Tibial nerve (tissue), 4 donors: ENCODE measurements at regions not wholly inside any gene's neighbourhood (a gene's known extent, or its start where the extent isn't known, plus 50 kb on each side); places are given as distances from the start of the nearest gene placed in this dataset.
"Not testable (repeated sequence)": the region's sequence is repeated elsewhere in the genome, so short reads cannot be mapped to it uniquely, and the experiment has no call there.

Experiments
- DNase-seq, 2 donors: peaks; one replicate each; pipeline ENCODE4 v3.0.0-alpha.2; 2019; ENCODE audit warnings: low spot score in 2 of 2
- H3K27ac ChIP-seq, 4 donors: fragments of 200-600 bp; sonication (generic) in 3 of 4; one replicate each; pipeline ENCODE4 v1.5.1; 2017 to 2019; ENCODE audit warnings: mild to moderate bottlenecking in 1 of 4
- H3K27me3 ChIP-seq, 2 donors: fragments of 200-600 bp; sonication (generic) in 1 of 2; one replicate each; pipeline versions ENCODE4 v1.5.1 to v1.6.0; 2017 to 2019
- H3K36me3 ChIP-seq, 3 donors: fragments of 200-600 bp; sonication (generic); one replicate each; pipeline ENCODE4 v1.5.1; 2018 to 2019
- H3K4me1 ChIP-seq, 4 donors: fragments of 200-600 bp; sonication (generic) in 3 of 4; one replicate each; pipeline ENCODE4 v1.5.1; 2017 to 2019
- H3K4me3 ChIP-seq, 4 donors: fragments of 200-600 bp; sonication (generic) in 3 of 4; one replicate each; pipeline ENCODE4 v1.5.1; 2017 to 2019; ENCODE audit warnings: mild to moderate bottlenecking in 1 of 4, moderate library complexity in 1 of 4
- H3K9me3 ChIP-seq, 4 donors: fragments of 200-600 bp; sonication (generic) in 3 of 4; one replicate each; pipeline ENCODE4 v1.5.1; 2017 to 2019
- CTCF ChIP-seq, 5 experiments: fragments of 200-600 bp in 3 of 5; fragments of 450-650 bp in 2 of 5; sonication (generic) in 3 of 5; IDR thresholded peaks; one replicate each; pipeline ENCODE4 v1.5.1; 2016 to 2019; ENCODE audit warnings: antibody characterized with exemption in 5 of 5, mild to moderate bottlenecking in 3 of 5, moderate library complexity in 2 of 5
- EP300 ChIP-seq, 2 donors: sonication (generic); formaldehyde crosslinking; IDR thresholded peaks; one replicate each; pipeline ENCODE4 v1.6.1; 2017; ENCODE audit warnings: antibody characterized with exemption in 2 of 2, mild to moderate bottlenecking in 1 of 2
- POLR2A ChIP-seq, 2 donors: fragments of 450-650 bp; IDR thresholded peaks; one replicate each; pipeline ENCODE4 v1.6.1; 2017; ENCODE audit warnings: antibody characterized with exemption in 2 of 2, mild to moderate bottlenecking in 2 of 2, moderate library complexity in 2 of 2
- WGBS, 2 donors: methylation state at CpG; one replicate each; pipeline ENCODE4 v1.1.5; 2018; 5-methylcytosine and 5-hydroxymethylcytosine counted together

GRCh38 chr12:88716240-88716639 lies 136.0 kb upstream of the KITLG start:
- no peaks in the 10 kb centered on the region for H3K36me3 ChIP-seq
- no peak for DNase-seq
- no peaks in the 10 kb centered on the region for H3K27me3 ChIP-seq
- no peaks in the 10 kb centered on the region for H3K4me1 ChIP-seq
- H3K4me3 ChIP-seq = no peak overlapping the region
- 86 to 100% methylated on average over 1 of the region's 1 CpG for WGBS, 2 donors
- H3K27ac ChIP-seq = no peak overlapping the region
- no peak for TF ChIP-seq CTCF (IDR thresholded peaks at IDR 0.05)
- no peak for TF ChIP-seq EP300 (IDR thresholded peaks at IDR 0.05)
- no peak for TF ChIP-seq POLR2A (IDR thresholded peaks at IDR 0.05)
- H3K9me3 ChIP-seq = no peaks in the 10 kb centered on the region

- no peak for TF ChIP-seq CTCF (IDR thresholded peaks at IDR 0.05)
- no peak for TF ChIP-seq POLR2A (IDR thresholded peaks at IDR 0.05)
- TF ChIP-seq EP300 (IDR thresholded peaks at IDR 0.05) = no peak
- H3K9me3 ChIP-seq = no peaks in the 10 kb centered on the region
- H3K27ac ChIP-seq = no peak overlapping the region
- no peak for DNase-seq
- no peaks in the 10 kb centered on the region for H3K4me1 ChIP-seq
- WGBS, 2 donors = 83 to 91% methylated on average over 2 of the region's 2 CpGs
- no peaks in the 10 kb centered on the region for H3K27me3 ChIP-seq
- no peaks in the 10 kb centered on the region for H3K36me3 ChIP-seq
- no peak overlapping the region for H3K4me3 ChIP-seq
Measured at GRCh38 chr12:88715673-88716072, 135.4 kb upstream of the KITLG start.

GRCh38 chr12:88714263-88714882 lies 134.1 kb upstream of the KITLG start:
- not testable (repeated sequence) for H3K9me3 ChIP-seq, H3K27me3 ChIP-seq, H3K4me3 ChIP-seq, DNase-seq, H3K27ac ChIP-seq, H3K4me1 ChIP-seq, H3K36me3 ChIP-seq
- WGBS, 2 donors = 93 to 95% methylated on average over 25 of the region's 25 CpGs

GRCh38 chr12:88707800-88708199 lies 127.5 kb upstream of the KITLG start:
- Histone ChIP-seq H3K36me3 (no peaks in the 10 kb centered on the region), H3K9me3 (peaks cover 0 to 30% (median 0%) of the 10 kb centered on the region in 4 donors), H3K27ac (no peak overlapping the region), H3K4me3 (no peak overlapping the region), H3K27me3 (no peaks in the 10 kb centered on the region), H3K4me1 (no peaks in the 10 kb centered on the region)
- TF ChIP-seq CTCF (IDR thresholded peaks at IDR 0.05) = no peak
- TF ChIP-seq POLR2A (IDR thresholded peaks at IDR 0.05) = no peak
- TF ChIP-seq EP300 (IDR thresholded peaks at IDR 0.05) = no peak
- WGBS, 2 donors = 97 to 100% methylated on average over 2 of the region's 2 CpGs
- DNase-seq = no peak

- no peak for DNase-seq
- no peak overlapping the region for H3K27ac ChIP-seq
- TF ChIP-seq EP300 (IDR thresholded peaks at IDR 0.05) (no peak), CTCF (IDR thresholded peaks at IDR 0.05) (no peak), POLR2A (IDR thresholded peaks at IDR 0.05) (no peak)
Measured at GRCh38 chr12:88706286-88706685, 126.0 kb upstream of the KITLG start.

GRCh38 chr12:88703790-88704189 lies 123.5 kb upstream of the KITLG start:
- Histone ChIP-seq H3K27ac (no peak overlapping the region), H3K9me3 (peaks cover 0 to 30% (median 0%) of the 10 kb centered on the region in 4 donors), H3K36me3 (no peaks in the 10 kb centered on the region), H3K4me3 (no peak overlapping the region), H3K4me1 (no peaks in the 10 kb centered on the region), H3K27me3 (no peaks in the 10 kb centered on the region)
- 94 to 96% methylated on average over 3 of the region's 3 CpGs for WGBS, 2 donors
- no peak for DNase-seq
- TF ChIP-seq POLR2A (IDR thresholded peaks at IDR 0.05) (no peak), EP300 (IDR thresholded peaks at IDR 0.05) (no peak), CTCF (IDR thresholded peaks at IDR 0.05) (no peak)

More at GRCh38 chr12:88706286-88706685, 126.0 kb upstream of the KITLG start:
- no peaks in the 10 kb centered on the region for H3K4me1 ChIP-seq
- H3K36me3 ChIP-seq = no peaks in the 10 kb centered on the region
- no peak overlapping the region for H3K4me3 ChIP-seq
- H3K27me3 ChIP-seq = no peaks in the 10 kb centered on the region
- peaks cover 0 to 30% (median 0%) of the 10 kb centered on the region in 4 donors for H3K9me3 ChIP-seq
